Thoracic aorta (tissue), 2 donors: ENCODE measurements at regions not wholly inside any gene's neighbourhood (a gene's known extent, or its start where the extent isn't known, plus 50 kb on each side); places are given as distances from the start of the nearest gene placed in this dataset.
A peak's percentile ranks its signal among the peaks of the same experiment; 100 is the strongest.

Experiments
- ATAC-seq: fragments of 150-250 bp; one replicate; pipeline ENCODE4 v1.8.0; 2017; ENCODE audit warnings: low read depth; ENCODE audit not compliant: insufficient number of reproducible peaks, low FRiP score
- DNase-seq: peaks from one replicate; pipeline ENCODE4 v3.0.0-alpha.2; 2020; ENCODE audit warnings: low spot score
- H3K27ac ChIP-seq, 2 donors: fragments of 200-600 bp; sonication (generic); 1 replicate in 1 of 2; 2 replicates in 1 of 2; pipeline ENCODE4 v1.5.1; 2016; ENCODE audit warnings: mild to moderate bottlenecking in 2 of 2, moderate library complexity in 2 of 2
- H3K27me3 ChIP-seq: fragments of 200-600 bp; sonication (generic); replicated peaks from 2 replicates; pipeline ENCODE4 v1.6.0; 2016; ENCODE audit warnings: mild to moderate bottlenecking; ENCODE audit not compliant: insufficient read depth
- H3K36me3 ChIP-seq: fragments of 200-600 bp; sonication (generic); one replicate; pipeline ENCODE4 v1.5.1; 2016
- H3K4me1 ChIP-seq, 2 donors: fragments of 200-600 bp; sonication (generic); 1 replicate in 1 of 2; 2 replicates in 1 of 2; pipeline versions ENCODE4 v1.5.1 to v1.6.0; 2016; ENCODE audit warnings: low read depth in 2 of 2, mild to moderate bottlenecking in 1 of 2; ENCODE audit not compliant: control insufficient read depth in 1 of 2
- H3K4me3 ChIP-seq: fragments of 200-600 bp; sonication (generic); 2 replicates; pipeline ENCODE4 v1.5.1; 2016; ENCODE audit warnings: mild to moderate bottlenecking
- H3K9me3 ChIP-seq: fragments of 200-600 bp; sonication (generic); 2 replicates; pipeline ENCODE4 v1.5.1; 2016
- TF ChIP-seq, protein P1 (sequence below): fragments of 200-600 bp; sonication (generic); IDR thresholded peaks from one replicate; pipeline ENCODE4 v1.5.1; 2019; ENCODE audit warnings: antibody characterized with exemption

DNA sequence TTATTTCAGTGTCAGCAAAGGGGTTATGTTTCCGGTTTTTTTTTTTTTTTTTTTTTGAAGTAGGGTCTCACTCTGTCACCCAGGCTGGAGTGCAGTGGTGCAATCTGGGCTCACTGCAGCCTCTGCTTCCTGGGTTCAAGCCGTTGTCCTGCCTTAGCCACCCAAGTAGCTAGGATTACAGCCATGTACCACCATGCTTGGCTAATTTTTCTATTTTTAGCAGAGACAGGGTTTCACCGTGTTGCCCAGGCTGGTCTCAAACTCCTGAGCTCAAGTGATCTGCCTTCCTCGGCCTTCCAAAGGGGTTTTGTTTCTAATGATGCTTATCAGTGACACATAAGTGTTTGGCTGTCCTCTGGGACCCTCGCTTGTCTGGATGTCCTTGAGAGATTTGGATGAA is 235.7 kb upstream of the C2CD4B start:
- no peaks in the 10 kb centered on the region for H3K36me3 ChIP-seq
- ATAC-seq, result no peak
- no peaks in the 10 kb centered on the region for H3K27me3 ChIP-seq
- TF ChIP-seq, protein P1, sequence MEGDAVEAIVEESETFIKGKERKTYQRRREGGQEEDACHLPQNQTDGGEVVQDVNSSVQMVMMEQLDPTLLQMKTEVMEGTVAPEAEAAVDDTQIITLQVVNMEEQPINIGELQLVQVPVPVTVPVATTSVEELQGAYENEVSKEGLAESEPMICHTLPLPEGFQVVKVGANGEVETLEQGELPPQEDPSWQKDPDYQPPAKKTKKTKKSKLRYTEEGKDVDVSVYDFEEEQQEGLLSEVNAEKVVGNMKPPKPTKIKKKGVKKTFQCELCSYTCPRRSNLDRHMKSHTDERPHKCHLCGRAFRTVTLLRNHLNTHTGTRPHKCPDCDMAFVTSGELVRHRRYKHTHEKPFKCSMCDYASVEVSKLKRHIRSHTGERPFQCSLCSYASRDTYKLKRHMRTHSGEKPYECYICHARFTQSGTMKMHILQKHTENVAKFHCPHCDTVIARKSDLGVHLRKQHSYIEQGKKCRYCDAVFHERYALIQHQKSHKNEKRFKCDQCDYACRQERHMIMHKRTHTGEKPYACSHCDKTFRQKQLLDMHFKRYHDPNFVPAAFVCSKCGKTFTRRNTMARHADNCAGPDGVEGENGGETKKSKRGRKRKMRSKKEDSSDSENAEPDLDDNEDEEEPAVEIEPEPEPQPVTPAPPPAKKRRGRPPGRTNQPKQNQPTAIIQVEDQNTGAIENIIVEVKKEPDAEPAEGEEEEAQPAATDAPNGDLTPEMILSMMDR, result no peak
- no peak for DNase-seq
- H3K4me1 ChIP-seq, result peaks cover 27 to 62% of the 10 kb centered on the region in 2 donors
- H3K27ac ChIP-seq, result no peak overlapping the region
- no peaks in the 10 kb centered on the region for H3K9me3 ChIP-seq
- H3K4me3 ChIP-seq, result no peak overlapping the region

DNA sequence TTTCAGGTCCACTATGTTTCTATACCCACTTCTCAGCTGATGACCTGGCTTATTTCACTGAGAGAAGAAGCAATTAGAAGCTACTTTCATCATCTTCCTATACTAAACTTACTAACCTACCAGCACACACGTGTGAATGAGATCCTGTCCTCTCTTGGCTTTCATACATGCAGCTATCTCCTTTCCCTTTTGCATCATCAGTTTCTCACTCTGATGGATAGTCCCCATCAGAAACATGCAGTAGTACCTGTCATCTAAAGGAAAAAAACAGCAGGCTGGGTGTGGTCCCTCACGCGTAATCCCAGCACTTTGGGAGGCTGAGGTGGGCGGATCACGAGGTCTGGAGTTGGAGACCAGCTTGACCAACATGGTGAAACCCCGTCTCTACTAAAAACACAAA is 237.6 kb upstream of the C2CD4B start:
- no peak for ATAC-seq
- Histone ChIP-seq H3K27me3 (no peaks in the 10 kb centered on the region), H3K4me3 (no peak overlapping the region), H3K36me3 (no peaks in the 10 kb centered on the region), H3K9me3 (no peaks in the 10 kb centered on the region), H3K4me1 (peaks cover 27 to 57% of the 10 kb centered on the region in 2 donors), H3K27ac (peak overlapping the region; percentile 2 to 37)
- TF ChIP-seq, protein P1, result no peak
- no peak for DNase-seq

DNA sequence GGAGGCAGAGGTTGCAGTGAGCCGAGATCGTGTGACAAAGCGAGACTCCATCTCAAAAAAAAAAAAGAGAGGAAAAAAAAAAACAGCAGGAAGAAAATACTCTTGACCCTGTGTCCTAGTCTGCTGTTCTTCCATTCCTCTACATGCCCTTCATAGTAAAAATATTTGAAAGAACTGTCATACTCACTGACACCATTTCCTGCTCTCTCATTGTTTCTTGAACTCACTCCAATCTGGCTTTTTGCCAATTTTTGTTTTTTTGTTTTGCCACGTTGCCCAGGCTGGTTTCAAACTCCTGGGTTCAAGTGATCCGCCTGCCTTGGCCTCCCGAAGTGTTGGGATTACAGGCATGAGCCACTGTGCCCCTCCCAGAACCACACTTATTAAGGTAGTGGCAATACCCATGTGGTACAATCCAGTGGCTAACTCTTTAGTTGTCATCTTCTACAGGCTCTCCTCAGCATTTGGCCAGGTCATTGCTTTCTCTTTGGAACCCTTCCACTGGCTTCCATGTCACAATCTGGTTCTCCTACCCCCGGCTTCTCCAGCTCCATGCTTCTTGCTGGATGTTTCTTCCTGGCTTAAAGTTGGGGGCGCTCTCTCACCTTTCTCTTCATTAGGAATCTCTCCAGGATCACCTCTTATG is 238.2 kb upstream of the C2CD4B start:
- H3K4me3 ChIP-seq, result no peak overlapping the region
- no peaks in the 10 kb centered on the region for H3K36me3 ChIP-seq
- H3K27ac ChIP-seq, result peak overlapping the region; percentile 37
- no peak for DNase-seq
- H3K4me1 ChIP-seq, result peaks cover 27 to 61% of the 10 kb centered on the region in 2 donors
- TF ChIP-seq, protein P1, result no peak
- H3K9me3 ChIP-seq, result no peaks in the 10 kb centered on the region
- no peaks in the 10 kb centered on the region for H3K27me3 ChIP-seq
- peak; percentile 84 for ATAC-seq

DNA sequence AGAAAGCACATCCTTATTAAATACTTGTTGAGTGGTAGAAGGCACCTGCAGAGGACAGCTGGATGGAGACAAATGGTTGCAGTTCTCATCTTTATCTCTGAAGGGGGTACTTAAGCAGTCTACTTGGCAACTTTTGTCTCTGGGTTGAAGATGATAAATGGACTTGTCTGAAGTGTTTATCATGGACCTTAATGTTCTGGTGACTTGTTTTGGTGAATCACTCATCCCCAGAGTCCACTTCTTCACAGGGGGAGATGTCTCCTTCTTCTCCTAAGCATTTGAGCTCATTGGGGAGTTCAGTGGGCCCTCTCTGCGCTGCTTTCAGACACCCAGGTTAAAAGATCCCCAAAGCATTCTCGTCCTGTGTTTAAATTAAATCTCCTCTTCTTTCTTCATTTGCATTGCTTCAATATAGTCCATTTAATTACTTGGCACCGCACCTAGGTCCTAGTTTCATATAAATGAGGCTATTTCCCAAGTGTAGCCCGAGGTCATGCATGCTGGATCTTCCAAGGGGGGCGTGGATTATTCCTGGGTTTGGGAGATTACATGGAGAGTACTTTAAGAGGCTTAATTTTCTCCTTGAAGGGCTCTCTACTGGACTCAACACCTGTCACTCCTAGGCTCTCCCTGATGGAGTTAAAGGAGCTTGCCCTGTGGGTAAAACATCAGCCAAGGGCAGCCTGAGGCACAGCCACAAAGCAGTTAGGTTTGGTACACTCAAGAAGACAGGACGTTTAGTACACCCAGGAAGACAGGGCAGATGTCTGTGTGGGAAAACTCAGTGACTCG is 239.3 kb upstream of the C2CD4B start:
- Histone ChIP-seq H3K27ac (peak overlapping the region; percentile 1 to 37), H3K27me3 (no peaks in the 10 kb centered on the region)

More for the DNA sequence above, 239.3 kb upstream of the C2CD4B start:
- TF ChIP-seq, protein P1, result no peak
- Histone ChIP-seq H3K4me3 (no peak overlapping the region), H3K4me1 (peaks cover 32 to 68% of the 10 kb centered on the region in 2 donors), H3K36me3 (no peaks in the 10 kb centered on the region), H3K9me3 (no peaks in the 10 kb centered on the region)
- ATAC-seq (no peak), DNase-seq (no peak)
